Mucosa of descending colon (tissue), 3 donors: ENCODE measurements at regions not wholly inside any gene's neighbourhood (a gene's known extent, or its start where the extent isn't known, plus 50 kb on each side); places are given as distances from the start of the nearest gene placed in this dataset.
"Not testable (repeated sequence)": the region's sequence is repeated elsewhere in the genome, so short reads cannot be mapped to it uniquely, and the experiment has no call there.

Experiments
- ATAC-seq: fragments of 200-7000 bp; cut with Tn5 transposase; one replicate; pipeline ENCODE4 v1.9.1; 2020; ENCODE audit warnings: mild to moderate bottlenecking, moderate library complexity
- DNase-seq, 3 donors: peaks; one replicate each; pipeline ENCODE4 v3.0.0-alpha.2; 2020
- H3K36me3 ChIP-seq: fragments of 200-600 bp; one replicate; pipeline ENCODE4 v1.8.0; 2021; ENCODE audit warnings: low read depth, mild to moderate bottlenecking
- H3K4me1 ChIP-seq: fragments of 200-600 bp; one replicate; pipeline ENCODE4 v1.8.0; 2021; ENCODE audit warnings: low read depth, mild to moderate bottlenecking
- H3K4me3 ChIP-seq: fragments of 200-600 bp; one replicate; pipeline ENCODE4 v1.8.0; 2021; ENCODE audit warnings: mild to moderate bottlenecking
- H3K9me3 ChIP-seq: fragments of 200-600 bp; one replicate; pipeline ENCODE4 v1.8.0; 2021; ENCODE audit warnings: mild to moderate bottlenecking
- CTCF ChIP-seq: fragments of 200-600 bp; IDR thresholded peaks from one replicate; pipeline ENCODE4 v1.8.0; 2022; ENCODE audit warnings: antibody characterized with exemption, mild to moderate bottlenecking
- intact Hi-C, 2 donors: fragments of 100-400 bp; cut with DNase I in 1 of 2; cut with micrococcal nuclease in 1 of 2; formaldehyde crosslinking; loops; one replicate each; pipeline versions ENCODE4 v1.11.0 to v1.11.1; 2022; cut with DNase I, micrococcal nuclease
- donor health status: DM: no; HTN: no; CAD: no; lungs with moderate emphysema.
- donor health status: DM: no; HTN: no; CAD: no.
- donor health status: DM: no; HTN: yes; CAD: no.

GRCh38 chr19:20294181-20294580 is 127.2 kb downstream of the ZNF486 start:
- DNase-seq (no peak), ATAC-seq (no peak)
- Histone ChIP-seq H3K4me3 (no peak overlapping the region), H3K9me3 (peaks cover 12% of the 10 kb centered on the region), H3K36me3 (no peaks in the 10 kb centered on the region), H3K4me1 (no peaks in the 10 kb centered on the region)
- TF ChIP-seq CTCF, result no peak
- intact Hi-C loops, result no loop called here

- H3K4me1 ChIP-seq, H3K36me3 ChIP-seq, ATAC-seq, DNase-seq, H3K4me3 ChIP-seq, intact Hi-C loops: not testable (repeated sequence)
- peaks cover 16% of the 10 kb centered on the region for H3K9me3 ChIP-seq
Observed at GRCh38 chr19:20292520-20292919, 125.5 kb downstream of the ZNF486 start.

- Histone ChIP-seq H3K9me3 (peaks cover 6% of the 10 kb centered on the region), H3K4me1 (no peaks in the 10 kb centered on the region), H3K4me3 (no peak overlapping the region), H3K36me3 (no peaks in the 10 kb centered on the region)
- intact Hi-C loops, result no loop called here
- no peak for DNase-seq
- no peak for ATAC-seq
- no peak for TF ChIP-seq CTCF
Observed at GRCh38 chr19:20289186-20289585, 122.2 kb downstream of the ZNF486 start.

GRCh38 chr19:20287070-20287469 is 120.1 kb downstream of the ZNF486 start:
- ATAC-seq, result no peak
- no peak for TF ChIP-seq CTCF
- intact Hi-C loops, result no loop called here

GRCh38 chr19:20285876-20286275 is 118.9 kb downstream of the ZNF486 start:
- H3K9me3 ChIP-seq, H3K4me3 ChIP-seq, ATAC-seq, DNase-seq, H3K36me3 ChIP-seq, intact Hi-C loops, H3K4me1 ChIP-seq: not testable (repeated sequence)

More at GRCh38 chr19:20287070-20287469, 120.1 kb downstream of the ZNF486 start:
- Histone ChIP-seq H3K9me3 (peaks cover 7% of the 10 kb centered on the region), H3K36me3 (no peaks in the 10 kb centered on the region), H3K4me3 (no peak overlapping the region), H3K4me1 (no peaks in the 10 kb centered on the region)
- no peak for DNase-seq

- Histone ChIP-seq H3K9me3 (peaks cover 4% of the 10 kb centered on the region), H3K4me1 (no peaks in the 10 kb centered on the region), H3K4me3 (no peak overlapping the region), H3K36me3 (no peaks in the 10 kb centered on the region)
- intact Hi-C loops, result no loop called here
- DNase-seq, result no peak
- no peak for ATAC-seq
- no peak for TF ChIP-seq CTCF
Observed at GRCh38 chr19:20279516-20279915, 112.5 kb downstream of the ZNF486 start.

- H3K36me3 ChIP-seq, result no peaks in the 10 kb centered on the region
- no peaks in the 10 kb centered on the region for H3K4me1 ChIP-seq
- TF ChIP-seq CTCF, result no peak
- no peak overlapping the region for H3K4me3 ChIP-seq
- no peak for ATAC-seq
- intact Hi-C loops, result no loop called here
- H3K9me3 ChIP-seq, result peaks cover 6% of the 10 kb centered on the region
- DNase-seq, result no peak
Observed at GRCh38 chr19:20278342-20278741, 111.3 kb downstream of the ZNF486 start.

GRCh38 chr19:20276732-20277082 is 109.7 kb downstream of the ZNF486 start:
- H3K36me3 ChIP-seq, H3K4me1 ChIP-seq, H3K9me3 ChIP-seq, DNase-seq, intact Hi-C loops, ATAC-seq, H3K4me3 ChIP-seq: not testable (repeated sequence)
